ENCODE measurements at regions not wholly inside any gene's neighbourhood (a gene's known extent, or its start where the extent isn't known, plus 50 kb on each side); places are given as distances from the start of the nearest gene placed in this dataset.

DNA sequence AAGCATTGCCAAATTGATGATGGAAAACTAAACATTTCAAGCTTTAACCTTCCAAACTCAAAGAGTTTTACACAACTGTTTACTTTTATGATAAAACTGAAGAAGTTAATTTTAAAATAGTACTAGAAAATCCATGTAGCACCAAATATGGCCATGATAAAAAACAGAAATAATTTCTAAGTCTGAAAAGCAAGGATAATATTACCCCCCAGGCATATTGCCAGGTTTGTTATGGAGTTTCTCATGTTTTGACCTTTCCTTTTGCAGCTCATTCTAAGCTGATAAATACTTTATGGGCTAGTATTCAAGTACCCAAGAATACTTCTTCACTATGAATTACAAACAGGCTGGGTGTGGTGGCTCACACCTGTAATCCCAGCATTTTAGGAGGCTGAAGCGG is 209.9 kb upstream of the ZFP64 start:
- ATAC-seq (no peak), DNase-seq (no peak)

DNA sequence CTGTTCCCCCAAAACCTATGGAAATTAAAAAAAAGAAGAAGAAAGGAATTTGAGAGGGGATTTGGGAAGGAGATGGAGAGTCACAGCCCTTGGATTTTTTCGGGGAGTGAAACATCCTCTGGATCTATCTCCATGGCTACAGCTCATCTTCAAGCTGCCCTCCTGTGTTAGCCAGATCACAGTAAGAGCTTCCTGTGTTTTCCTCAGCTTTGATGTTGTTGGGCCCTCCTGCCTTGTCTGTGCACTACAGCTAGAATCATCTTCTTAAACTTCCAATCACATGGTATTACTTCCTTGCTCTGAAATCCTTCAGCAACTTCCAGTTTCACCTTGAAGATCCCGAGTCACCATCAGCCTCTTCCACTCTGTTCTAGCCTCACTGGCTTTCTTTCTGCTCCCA is 207.8 kb upstream of the ZFP64 start:
- ATAC-seq (no peak), DNase-seq (no peak)

DNA sequence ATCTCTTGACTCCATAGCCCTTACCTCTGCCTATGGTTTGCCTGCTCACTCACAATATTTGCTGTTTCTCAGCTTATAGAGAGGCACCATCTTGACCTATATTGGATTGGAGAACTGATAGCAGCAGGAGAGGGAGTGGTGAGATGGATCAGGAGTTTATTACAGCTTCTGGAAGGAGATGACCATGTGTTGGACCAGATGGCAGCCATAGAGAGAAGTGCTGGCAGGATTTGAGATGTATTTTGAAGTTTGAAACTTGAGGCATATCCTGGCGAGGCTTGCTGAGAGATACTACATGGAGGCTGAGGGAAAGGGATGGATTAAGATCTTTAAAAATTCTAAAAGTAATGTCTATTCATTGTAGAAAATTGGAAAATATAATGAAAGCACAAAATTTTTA is 198.0 kb upstream of the ZFP64 start:
- ATAC-seq = no peak
- no peak for DNase-seq

DNA sequence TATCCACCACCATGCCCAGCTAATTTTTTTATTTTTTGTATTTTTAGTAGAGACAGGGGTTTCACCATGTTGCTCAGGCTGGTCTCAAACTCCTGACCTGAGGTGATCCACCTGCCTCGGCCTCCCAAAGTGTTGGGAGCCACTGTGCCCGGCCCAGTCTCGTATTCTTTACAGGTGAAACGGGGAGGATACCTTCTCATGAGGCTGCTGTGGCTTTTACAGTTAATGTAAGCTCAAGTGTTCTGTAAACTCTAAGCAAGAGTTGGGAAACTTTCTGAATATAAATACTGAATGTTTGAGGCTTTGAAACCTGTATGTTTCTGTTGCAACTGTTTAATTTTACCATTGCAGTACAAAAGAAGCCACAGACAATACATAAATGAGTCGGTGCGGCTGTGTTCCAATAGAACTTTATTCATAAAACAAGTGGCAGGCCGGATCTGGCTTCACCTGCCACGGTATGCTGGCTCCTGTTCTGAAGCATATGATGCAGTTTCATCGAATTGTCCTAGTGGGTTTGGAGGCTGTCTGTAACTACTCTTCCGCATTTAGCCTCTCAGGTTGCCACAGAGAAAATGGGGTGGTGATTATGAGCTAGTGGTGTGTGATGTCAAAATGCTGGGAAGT is 192.5 kb upstream of the ZFP64 start:
- ATAC-seq = no peak

DNA sequence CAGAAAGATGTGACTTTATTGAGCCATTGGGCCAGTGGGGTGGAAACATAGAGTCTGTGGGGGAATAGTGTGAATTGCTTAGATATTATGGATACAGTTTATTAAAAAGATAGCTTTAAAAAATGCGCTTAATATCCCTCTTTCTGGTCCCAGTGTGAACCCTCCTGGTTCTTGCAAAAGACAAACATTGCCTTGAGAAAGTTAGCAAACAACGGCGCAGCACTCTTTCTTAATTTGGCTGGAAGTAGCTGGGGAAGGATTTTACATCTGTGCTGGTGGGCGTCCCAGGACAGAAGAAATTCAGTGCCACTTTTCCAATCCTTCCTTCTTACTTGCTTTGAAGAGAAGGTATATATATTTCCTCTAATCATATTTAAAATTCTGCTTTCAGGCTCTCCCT is 191.4 kb upstream of the ZFP64 start:
- DNase-seq = no peak
- ATAC-seq = no peak

More for the DNA sequence above, 192.5 kb upstream of the ZFP64 start:
- no peak for DNase-seq

DNA sequence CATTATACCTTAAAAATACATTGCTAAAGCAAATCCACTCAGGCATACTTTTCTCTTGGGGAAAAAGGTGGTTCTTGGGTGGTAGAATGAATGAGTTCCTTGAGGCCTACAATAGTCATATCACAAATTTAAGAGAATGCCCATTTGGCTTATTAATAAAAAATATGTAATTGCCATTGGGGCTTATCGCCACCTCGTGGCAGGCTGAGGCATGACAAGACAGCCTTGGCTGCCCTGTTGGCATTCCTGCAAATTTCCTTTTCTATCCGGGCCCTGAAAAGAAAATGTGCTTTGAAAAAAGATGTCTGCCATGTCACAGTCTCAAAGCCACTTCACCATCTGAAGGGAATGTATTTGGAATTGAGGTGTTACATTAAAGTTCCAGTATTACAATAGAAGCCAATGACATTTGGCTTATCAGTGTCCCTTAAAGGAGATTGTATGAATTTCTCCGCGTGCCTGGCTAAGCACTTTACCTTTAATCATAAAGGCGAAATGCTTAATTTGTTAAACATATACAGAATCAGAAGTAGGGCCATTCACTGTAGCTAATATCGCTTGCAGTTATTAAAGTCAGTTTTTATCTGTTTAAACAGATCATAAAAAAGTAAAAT is 188.3 kb upstream of the ZFP64 start:
- peak; percentile 58 for DNase-seq
- ATAC-seq = no peak

DNA sequence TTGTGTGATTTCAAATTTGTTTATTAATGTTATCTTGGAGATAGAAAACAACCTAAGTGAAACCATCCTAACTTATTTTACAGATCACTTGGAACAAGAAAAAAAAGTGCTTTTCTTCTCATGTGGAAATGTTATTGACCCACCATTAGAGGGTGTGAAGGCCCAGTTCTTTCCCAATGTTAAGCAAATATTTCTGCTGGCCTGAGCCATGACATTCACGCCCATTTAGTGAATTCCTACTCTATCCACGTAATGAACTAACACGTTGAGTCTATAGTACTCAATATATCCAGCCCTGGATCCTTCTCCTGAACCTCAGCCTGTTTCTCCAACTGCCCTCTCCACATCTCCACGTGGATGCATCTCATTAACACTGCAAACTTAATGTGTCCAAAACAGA is 180.6 kb upstream of the ZFP64 start:
- DNase-seq = no peak
- ATAC-seq = no peak

DNA sequence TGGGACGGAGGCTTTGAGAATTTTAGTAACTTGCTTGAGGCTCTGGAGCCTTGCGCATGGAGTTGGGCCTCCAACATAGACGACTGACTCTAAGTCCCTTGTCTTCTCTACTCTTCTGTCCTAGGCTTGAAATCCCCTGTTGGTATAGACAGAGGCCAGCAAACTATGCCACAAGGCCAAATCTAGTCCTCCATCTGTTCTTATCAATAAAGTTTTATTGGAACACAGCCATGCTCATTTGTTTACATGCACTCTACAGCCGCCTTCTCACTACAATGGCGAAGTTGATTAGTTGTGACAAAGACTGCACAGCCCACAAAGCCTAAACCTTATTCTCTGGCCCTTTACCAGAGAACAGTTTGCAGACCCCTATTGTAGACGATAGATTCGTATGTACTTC is 174.1 kb upstream of the ZFP64 start:
- DNase-seq = no peak
- ATAC-seq = no peak

DNA sequence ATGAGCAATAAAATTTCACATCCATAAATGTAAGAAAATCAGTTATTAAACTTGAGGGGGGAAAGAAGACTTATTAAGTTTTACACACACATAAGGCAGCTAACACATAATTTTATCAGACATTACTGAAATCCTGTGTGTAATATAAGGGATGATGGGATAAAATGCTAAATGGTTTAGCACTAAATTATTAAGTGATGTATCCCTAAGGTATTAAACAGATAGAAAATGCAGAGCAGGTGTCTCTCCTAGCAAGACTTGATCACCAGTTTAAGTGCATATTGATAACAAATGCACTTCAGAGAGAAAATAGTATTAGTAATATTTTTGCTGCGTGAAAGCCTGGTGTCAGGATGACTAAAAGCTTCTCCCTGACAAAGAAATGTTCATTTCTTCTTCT is 172.8 kb upstream of the ZFP64 start:
- ATAC-seq (no peak), DNase-seq (no peak)

DNA sequence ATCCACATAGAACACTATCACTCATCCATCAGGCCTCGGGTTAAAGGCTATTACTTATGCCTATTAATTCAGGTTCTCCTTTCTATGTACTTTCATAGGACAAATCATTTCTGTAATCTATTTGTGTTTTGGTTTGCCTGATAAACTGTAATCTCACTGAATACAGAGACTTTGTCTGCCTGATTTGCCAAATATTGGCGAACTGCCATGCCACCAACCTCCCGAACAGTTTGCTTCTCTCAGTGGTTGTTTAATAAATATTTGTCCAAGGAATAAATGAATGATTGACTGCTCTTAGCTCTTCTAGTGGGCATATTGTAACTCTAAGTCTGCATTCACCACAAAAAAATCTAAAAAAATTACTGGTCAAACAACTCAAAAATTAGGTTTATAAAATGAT is 170.1 kb upstream of the ZFP64 start:
- no peak for DNase-seq

DNA sequence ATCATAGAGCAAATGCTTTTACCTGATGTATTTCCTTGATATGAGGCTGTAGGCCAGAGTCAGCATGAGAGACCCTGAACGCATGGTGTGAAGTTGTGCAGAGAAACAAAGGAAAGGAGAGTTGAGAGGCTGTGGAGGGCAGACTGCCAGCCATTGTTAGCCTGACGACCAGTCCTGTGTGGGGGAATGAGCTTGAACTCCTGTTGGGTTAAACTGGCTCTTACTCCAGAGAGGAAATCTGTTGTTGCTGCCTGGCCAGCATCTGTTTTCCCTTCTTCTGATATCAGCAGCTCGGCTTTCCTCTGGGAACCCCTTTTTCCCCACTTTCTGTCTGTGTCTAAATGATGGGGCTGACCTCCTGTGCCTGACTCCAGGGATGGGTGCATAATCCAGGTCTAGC is 158.2 kb upstream of the ZFP64 start:
- no peak for ATAC-seq
- no peak for DNase-seq

More for the DNA sequence above, 170.1 kb upstream of the ZFP64 start:
- ATAC-seq = no peak

DNA sequence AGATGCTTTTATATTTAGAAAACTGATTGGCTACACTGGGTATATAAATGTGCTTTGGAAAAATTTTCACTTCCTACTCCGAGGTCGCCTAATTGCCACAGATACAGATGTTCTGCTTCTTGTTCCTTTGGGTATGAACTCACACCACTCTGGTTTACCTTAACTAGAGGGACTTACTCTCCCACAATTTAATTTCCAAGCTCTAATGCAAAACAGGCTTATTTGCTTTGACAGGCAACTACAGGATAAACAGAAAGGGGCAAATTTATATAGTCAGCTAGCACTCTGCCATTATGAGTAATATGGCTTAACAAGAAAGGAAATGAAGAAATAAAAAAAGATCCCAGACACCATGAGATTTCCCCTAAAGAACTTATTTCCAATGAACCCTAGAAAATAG is 156.9 kb upstream of the ZFP64 start:
- ATAC-seq (no peak), DNase-seq (no peak)

DNA sequence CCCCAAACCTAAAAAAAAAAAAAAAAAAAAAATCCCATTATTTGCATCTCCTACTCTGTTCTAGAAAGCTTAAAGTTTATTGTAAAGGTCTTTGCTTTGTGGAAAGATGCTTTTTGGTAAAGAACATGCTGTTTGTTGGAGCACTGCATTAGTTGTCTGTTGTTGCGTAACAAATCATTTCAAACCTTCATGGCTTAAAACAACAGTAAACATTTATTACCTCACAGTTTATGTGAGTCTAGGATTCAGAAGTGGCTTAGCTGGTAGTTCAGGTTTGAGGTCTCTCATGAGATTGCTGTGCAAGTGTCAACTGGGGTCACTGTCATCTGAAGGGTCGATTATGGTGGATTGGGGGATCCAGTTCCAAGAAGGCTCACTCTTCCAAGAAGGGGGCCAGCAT is 155.2 kb upstream of the ZFP64 start:
- DNase-seq (no peak), ATAC-seq (no peak)

DNA sequence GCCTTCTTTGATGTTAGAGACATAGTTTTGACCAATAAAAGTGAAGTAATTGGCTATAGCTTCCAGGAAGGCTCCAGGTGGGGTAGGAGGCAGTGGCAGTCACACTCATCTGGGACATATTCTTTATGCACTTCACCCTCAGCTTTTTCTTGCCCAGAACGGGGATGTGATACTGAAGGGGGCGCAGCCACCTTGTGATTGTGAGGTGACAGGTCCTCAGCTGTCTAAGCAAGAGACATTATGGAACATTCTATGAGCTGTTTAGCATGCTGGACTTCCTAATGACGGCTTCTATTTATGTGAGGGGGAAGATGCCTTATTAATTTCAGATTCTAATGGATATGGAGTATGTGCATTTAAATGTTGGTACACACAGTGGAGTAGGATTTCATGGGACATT is 151.3 kb upstream of the ZFP64 start:
- DNase-seq = no peak

DNA sequence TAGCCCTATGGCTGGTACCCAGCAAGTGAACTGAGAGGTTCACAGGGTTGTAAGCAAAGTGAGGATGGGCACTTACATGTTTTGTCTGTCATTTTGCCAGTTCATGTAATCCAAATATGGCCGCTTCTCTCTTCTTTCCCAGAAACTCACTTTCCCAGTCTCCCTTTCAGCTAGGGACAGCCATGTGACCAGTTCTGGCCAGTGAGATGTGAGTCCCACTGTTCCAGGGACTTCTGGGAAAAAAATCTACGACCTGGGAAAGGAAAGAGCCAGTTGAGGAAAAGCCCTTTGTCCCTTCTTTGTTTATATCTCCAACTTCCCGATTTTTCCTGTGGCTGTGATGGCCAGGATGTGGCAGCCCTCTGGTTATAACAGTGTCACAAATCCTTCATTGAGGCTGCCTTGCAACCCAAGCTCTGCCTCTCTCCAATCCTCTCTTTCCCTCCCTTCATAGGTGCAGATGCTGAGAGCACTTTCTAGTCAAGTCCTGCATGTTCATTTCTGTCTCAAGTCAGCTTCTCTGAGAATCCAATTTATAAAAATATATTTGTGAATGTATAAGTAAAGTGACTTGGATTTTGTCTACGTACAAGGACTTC is 148.6 kb upstream of the ZFP64 start:
- no peak for DNase-seq
- no peak for ATAC-seq

More for the DNA sequence above, 151.3 kb upstream of the ZFP64 start:
- ATAC-seq = no peak

DNA sequence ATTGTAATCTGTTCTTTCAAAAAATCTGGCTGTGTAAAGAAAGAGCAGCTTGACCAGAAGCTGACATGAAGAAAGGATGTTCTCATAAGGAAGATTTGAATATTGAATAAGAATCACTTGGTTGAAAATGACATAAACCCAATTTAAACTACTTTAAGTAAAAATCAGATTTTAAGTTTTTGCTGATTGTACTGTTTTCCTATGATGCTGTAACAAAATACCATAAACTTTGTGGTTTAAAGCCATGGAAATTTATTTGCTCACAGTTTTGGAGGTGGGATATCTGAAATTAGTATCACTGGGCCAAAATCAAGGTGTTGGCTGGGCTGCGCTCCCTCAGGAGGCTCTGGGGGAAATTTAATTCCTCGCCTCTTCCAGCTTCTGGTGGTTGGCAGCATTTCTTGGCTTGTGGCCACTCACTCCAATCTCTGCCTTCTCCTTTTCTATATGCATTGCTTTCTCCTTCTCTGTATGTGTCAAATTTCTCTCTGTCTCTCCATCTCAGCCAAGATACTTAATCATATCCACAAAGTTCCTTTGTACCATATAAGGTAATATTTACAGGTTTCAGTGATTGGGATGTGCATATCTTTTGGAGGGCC is 141.2 kb upstream of the ZFP64 start:
- ATAC-seq (no peak), DNase-seq (no peak)

DNA sequence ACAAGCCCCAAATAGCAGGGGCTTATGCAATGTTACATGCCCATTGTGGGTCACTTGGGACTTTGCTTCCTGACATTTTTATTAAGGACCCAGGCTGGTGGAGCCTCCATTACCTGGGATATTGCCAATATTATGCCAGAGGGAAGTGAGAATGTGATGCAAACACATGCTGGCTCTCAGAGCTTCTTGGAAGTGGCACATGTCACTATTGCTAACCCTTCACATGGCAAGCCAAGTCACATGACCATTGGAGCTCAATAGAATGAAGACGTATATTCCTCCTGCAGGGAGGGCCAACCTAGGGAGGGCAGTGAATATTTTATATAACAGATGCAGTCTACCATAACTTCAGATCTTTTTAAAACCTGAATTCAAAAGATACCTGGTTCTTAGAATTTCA is 140.7 kb upstream of the ZFP64 start:
- DNase-seq (no peak), ATAC-seq (no peak)

DNA sequence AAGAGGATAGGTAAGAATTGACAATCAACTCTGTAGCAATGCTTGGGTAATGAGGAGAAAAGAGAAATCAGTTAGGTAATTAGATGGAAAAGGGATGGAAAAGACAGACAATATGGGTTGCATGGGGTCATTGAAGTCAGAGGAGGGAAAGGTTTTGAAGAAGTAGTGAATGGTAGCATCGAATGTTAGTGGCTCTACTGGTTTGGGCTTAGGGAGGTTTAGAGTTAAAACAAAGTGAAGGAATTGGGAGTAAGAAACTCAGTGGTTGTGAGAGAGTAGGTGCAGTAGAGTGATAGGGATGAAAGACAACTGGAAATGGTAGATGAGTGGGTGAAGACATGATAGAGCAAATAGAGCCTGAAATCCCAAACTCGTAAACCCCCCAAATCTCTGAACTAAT is 140.1 kb upstream of the ZFP64 start:
- ATAC-seq = no peak
- DNase-seq = no peak

DNA sequence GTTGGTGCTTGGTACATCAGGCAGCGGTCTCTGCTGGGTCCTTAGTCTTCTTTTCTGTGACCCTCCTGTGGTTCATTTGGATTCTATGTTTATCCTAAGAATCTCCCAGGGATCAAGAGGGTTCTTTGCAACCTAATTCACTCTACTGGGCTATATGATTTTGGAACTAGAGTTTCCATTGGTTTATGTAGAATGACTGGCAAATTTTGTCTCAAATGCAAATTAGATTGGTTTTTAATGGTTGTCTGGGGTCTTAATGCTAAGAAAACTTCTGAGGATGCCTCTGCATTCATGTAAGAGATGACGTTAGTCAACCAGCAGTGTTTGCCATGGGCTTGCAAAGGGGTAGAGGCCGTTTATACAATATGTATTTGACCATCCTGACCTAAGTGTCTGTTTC is 129.8 kb upstream of the ZFP64 start:
- DNase-seq (no peak), ATAC-seq (no peak)

DNA sequence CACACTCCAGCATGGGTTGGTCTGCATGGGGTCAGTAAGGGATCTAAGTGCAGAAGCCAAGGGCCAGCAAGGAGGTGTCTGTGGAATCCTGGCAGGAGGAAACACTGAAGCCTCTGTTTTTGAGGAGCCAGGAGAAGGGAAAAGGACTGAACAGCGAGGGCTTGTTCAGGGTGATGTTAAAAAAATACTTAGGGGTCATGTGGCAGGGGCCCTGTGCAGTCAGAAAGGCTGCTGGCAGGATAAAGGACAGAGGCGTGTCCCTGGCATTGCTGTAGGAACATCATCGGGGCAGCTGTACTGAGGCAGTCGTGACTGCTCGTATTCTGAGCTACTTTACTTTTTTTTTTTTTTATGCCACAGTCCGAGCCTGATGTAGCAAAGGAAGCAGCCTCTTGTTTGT is 127.1 kb upstream of the ZFP64 start:
- DNase-seq (no peak), ATAC-seq (no peak)

DNA sequence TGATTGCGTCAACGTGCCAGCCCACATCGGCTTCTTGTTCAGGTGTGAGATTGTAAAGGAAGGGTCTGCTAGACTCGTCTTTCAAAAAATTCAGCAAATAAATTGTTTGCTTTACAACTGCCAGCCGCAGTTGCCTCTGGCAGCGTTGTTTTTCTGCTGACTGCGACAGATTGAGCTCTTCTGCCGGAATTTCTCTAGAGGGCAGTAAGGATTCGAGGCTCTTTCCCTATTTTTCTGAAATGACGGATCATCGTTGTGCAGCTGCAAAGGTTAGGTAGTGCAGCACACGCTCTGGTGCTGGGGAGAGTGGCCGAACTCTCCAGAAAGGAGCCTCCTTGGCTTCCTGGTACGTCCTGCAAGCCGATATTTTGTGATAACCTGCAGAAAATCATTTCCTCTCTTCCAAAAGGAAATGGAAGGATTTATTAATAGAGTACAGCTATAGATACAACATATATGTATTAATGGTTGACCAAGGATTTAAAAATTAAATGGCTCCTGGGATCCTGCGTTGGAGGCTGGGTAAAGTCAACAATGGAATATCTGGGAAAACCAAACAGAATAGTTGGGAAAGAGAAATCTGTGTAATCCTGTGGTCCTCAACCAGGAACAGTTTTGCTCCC is 121.9 kb upstream of the ZFP64 start:
- ATAC-seq (no peak), DNase-seq (no peak)

DNA sequence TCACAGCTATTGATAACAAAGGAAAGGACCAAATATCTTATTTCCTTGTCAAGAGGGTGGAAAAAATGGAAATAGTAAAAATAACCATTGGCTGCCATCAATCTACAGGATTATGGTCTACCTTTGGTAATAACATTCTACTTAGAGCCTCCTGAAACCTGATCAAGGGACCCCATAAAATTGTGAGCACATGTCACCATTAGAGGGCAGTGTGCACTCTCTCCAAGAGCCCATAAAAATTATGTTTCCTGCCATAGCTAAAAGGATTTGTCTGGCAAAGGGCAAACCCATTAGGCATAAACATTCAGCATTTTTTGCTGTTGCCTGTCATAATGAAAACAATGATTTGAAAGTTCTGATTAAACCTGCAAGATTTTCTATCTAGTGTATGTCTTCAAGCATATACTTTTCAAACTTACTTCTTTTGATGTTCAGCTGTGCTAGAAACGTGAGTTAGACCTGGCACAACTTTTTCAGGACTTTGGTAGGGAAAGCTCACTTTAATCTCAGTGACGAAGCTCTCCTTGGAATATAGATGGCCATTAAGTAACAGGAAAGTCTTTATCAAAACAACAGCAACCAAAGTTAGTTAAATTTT is 120.7 kb upstream of the ZFP64 start:
- ATAC-seq (peak; percentile 49), DNase-seq (peak; percentile 43)
